SH-SY5Y (cell line): ENCODE measurements at regions not wholly inside any gene's neighbourhood (a gene's known extent, or its start where the extent isn't known, plus 50 kb on each side); places are given as distances from the start of the nearest gene placed in this dataset.

ENCODE experiments used
- GATA2 ChIP-seq: IDR thresholded peaks from 2 replicates; pipeline ENCODE4 v1.6.1; 2011; ENCODE audit warnings: mild to moderate bottlenecking, low read depth, low read length
- GATA3 ChIP-seq: IDR thresholded peaks from 2 replicates; pipeline ENCODE4 v1.6.1; 2011; ENCODE audit warnings: low read depth, mild to moderate bottlenecking, low read length, moderate library complexity

GRCh38 chr3:106337116-106337515 lies 468.3 kb upstream of the CBLB start:
- no peak for TF ChIP-seq GATA3
- TF ChIP-seq GATA2: no peak
